GM23338 (cell line): ENCODE measurements at regions not wholly inside any gene's neighbourhood (a gene's known extent, or its start where the extent isn't known, plus 50 kb on each side); places are given as distances from the start of the nearest gene placed in this dataset.
"Not testable (repeated sequence)": the region's sequence is repeated elsewhere in the genome, so short reads cannot be mapped to it uniquely, and the experiment has no call there.

Source experiments
- ATAC-seq: fragments of 200-7000 bp; cut with Tn5 transposase; 3 replicates; pipeline ENCODE4 v1.9.1; 2020
- DNase-seq: peaks from one replicate; pipeline ENCODE4 v3.0.0-alpha.2; 2015; ENCODE audit warnings: low spot score
- H2AFZ ChIP-seq: fragments of 200-600 bp; sonication (generic); 2 replicates; pipeline ENCODE4 v1.8.0; 2016; ENCODE audit warnings: antibody characterized with exemption, mild to moderate bottlenecking, moderate library complexity
- H3F3A ChIP-seq: fragments of 200-600 bp; sonication (generic); replicated peaks from 2 replicates; pipeline ENCODE4 v1.8.0; 2017; ENCODE audit warnings: antibody characterized with exemption, mixed run types, low read depth
- H3K27ac ChIP-seq: fragments of 200-600 bp; sonication (generic); 2 replicates; pipeline ENCODE4 v1.6.1; 2016; ENCODE audit warnings: low read depth
- H3K27me3 ChIP-seq: fragments of 200-600 bp; sonication (generic); 2 replicates; pipeline ENCODE4 v1.8.0; 2016; ENCODE audit warnings: mild to moderate bottlenecking, mixed run types, moderate library complexity; ENCODE audit not compliant: insufficient read depth
- H3K36me3 ChIP-seq: fragments of 200-600 bp; sonication (generic); 2 replicates; pipeline ENCODE4 v1.8.0; 2016; ENCODE audit warnings: mild to moderate bottlenecking; ENCODE audit not compliant: insufficient read depth
- H3K4me1 ChIP-seq: fragments of 200-600 bp; sonication (generic); 2 replicates; pipeline ENCODE4 v1.8.0; 2016; ENCODE audit warnings: mild to moderate bottlenecking, moderate library complexity; ENCODE audit not compliant: insufficient read depth
- H3K4me2 ChIP-seq: fragments of 200-600 bp; sonication (generic); 2 replicates; pipeline ENCODE4 v1.7.1; 2017; ENCODE audit warnings: mixed run types
- H3K4me3 ChIP-seq: fragments of 200-600 bp; sonication (generic); 2 replicates; pipeline ENCODE4 v1.6.1; 2016; ENCODE audit warnings: mixed run types
- H3K79me2 ChIP-seq: fragments of 200-600 bp; sonication (generic); replicated peaks from 2 replicates; pipeline ENCODE4 v1.8.0; 2017; ENCODE audit warnings: mild to moderate bottlenecking; ENCODE audit not compliant: insufficient read depth
- H3K9me2 ChIP-seq: fragments of 200-600 bp; sonication (generic); 2 replicates; pipeline ENCODE4 v1.8.0; 2017; ENCODE audit not compliant: insufficient read depth
- H4K20me1 ChIP-seq: fragments of 200-600 bp; sonication (generic); replicated peaks from 2 replicates; pipeline ENCODE4 v1.8.0; 2017; ENCODE audit warnings: mild to moderate bottlenecking; ENCODE audit not compliant: insufficient read depth
- H3K27ac Mint-ChIP-seq: 2 replicates; pipeline ENCODE4 v1.8.0; 2020; ENCODE audit warnings: inconsistent platforms, mild to moderate bottlenecking, moderate library complexity, mixed read lengths
- H3K27me3 Mint-ChIP-seq: 3 replicates; pipeline ENCODE4 v1.8.0; 2022; ENCODE audit warnings: low read depth, mild to moderate bottlenecking, moderate library complexity, mixed read lengths, inconsistent platforms; ENCODE audit not compliant: insufficient read depth, poor library complexity
- H3K36me3 Mint-ChIP-seq: 3 replicates; pipeline ENCODE4 v1.8.0; 2021; ENCODE audit warnings: low read depth, mild to moderate bottlenecking, inconsistent platforms, moderate library complexity, mixed read lengths
- H3K4me1 Mint-ChIP-seq: 3 replicates; pipeline ENCODE4 v1.8.0; 2020; ENCODE audit warnings: mild to moderate bottlenecking, inconsistent platforms, mixed read lengths
- H3K4me3 Mint-ChIP-seq: 3 replicates; pipeline ENCODE4 v1.8.0; 2021; ENCODE audit warnings: moderate library complexity, mild to moderate bottlenecking, inconsistent platforms, mixed read lengths
- H3K9me3 Mint-ChIP-seq: 3 replicates; pipeline ENCODE4 v1.8.0; 2020; ENCODE audit warnings: moderate library complexity, mild to moderate bottlenecking, inconsistent platforms, mixed read lengths

- H3K79me2 ChIP-seq, H3K4me3 Mint-ChIP-seq, ATAC-seq: not testable (repeated sequence)
These were observed 174.0 kb downstream of the BCL2L11 start for GRCh38 chr2:111294699-111295098.

GRCh38 chr2:111296122-111296804 lies 175.5 kb downstream of the BCL2L11 start:
- H2AFZ ChIP-seq, H3K9me3 Mint-ChIP-seq, H3K27ac Mint-ChIP-seq, H3K4me3 ChIP-seq, H4K20me1 ChIP-seq, H3K79me2 ChIP-seq, H3K27me3 Mint-ChIP-seq, H3K36me3 ChIP-seq, DNase-seq, H3K27ac ChIP-seq, ATAC-seq, H3K27me3 ChIP-seq, H3K36me3 Mint-ChIP-seq, H3K4me2 ChIP-seq, H3F3A ChIP-seq, H3K4me1 Mint-ChIP-seq, H3K4me1 ChIP-seq, H3K4me3 Mint-ChIP-seq, H3K9me2 ChIP-seq: not testable (repeated sequence)

More at GRCh38 chr2:111294699-111295098, 174.0 kb downstream of the BCL2L11 start:
- H3K4me1 Mint-ChIP-seq, H3K36me3 ChIP-seq, H3K27me3 Mint-ChIP-seq, H3F3A ChIP-seq, H3K9me2 ChIP-seq, H3K4me1 ChIP-seq, H3K27ac Mint-ChIP-seq, H3K4me2 ChIP-seq, DNase-seq, H4K20me1 ChIP-seq, H3K9me3 Mint-ChIP-seq, H3K36me3 Mint-ChIP-seq, H2AFZ ChIP-seq, H3K27me3 ChIP-seq, H3K27ac ChIP-seq, H3K4me3 ChIP-seq: not testable (repeated sequence)

- H3K4me3 ChIP-seq, H3K27me3 ChIP-seq, DNase-seq, H3K4me1 ChIP-seq, H3K4me1 Mint-ChIP-seq, H3K79me2 ChIP-seq, H3K27ac ChIP-seq, H3K4me2 ChIP-seq, H3K27ac Mint-ChIP-seq, H4K20me1 ChIP-seq, ATAC-seq, H3F3A ChIP-seq, H3K9me3 Mint-ChIP-seq, H3K36me3 ChIP-seq, H3K27me3 Mint-ChIP-seq, H3K36me3 Mint-ChIP-seq, H3K4me3 Mint-ChIP-seq, H2AFZ ChIP-seq, H3K9me2 ChIP-seq: not testable (repeated sequence)
These were observed 176.4 kb downstream of the BCL2L11 start for GRCh38 chr2:111297128-111297527.

GRCh38 chr2:111298927-111299326 lies 178.2 kb downstream of the BCL2L11 start:
- not testable (repeated sequence) for H3F3A ChIP-seq, H3K27me3 Mint-ChIP-seq, H3K36me3 Mint-ChIP-seq, H3K27ac Mint-ChIP-seq, H3K36me3 ChIP-seq, DNase-seq, ATAC-seq, H3K4me3 ChIP-seq, H3K4me3 Mint-ChIP-seq, H3K27ac ChIP-seq, H3K4me1 Mint-ChIP-seq, H4K20me1 ChIP-seq, H3K9me3 Mint-ChIP-seq, H3K27me3 ChIP-seq, H2AFZ ChIP-seq, H3K9me2 ChIP-seq, H3K4me2 ChIP-seq, H3K79me2 ChIP-seq, H3K4me1 ChIP-seq

GRCh38 chr2:111299635-111300034 lies 178.9 kb downstream of the BCL2L11 start:
- H3K27me3 Mint-ChIP-seq, H3K4me2 ChIP-seq, H3K4me1 ChIP-seq, H3K27ac Mint-ChIP-seq, H3K79me2 ChIP-seq, H3K4me1 Mint-ChIP-seq, H4K20me1 ChIP-seq, H3K4me3 Mint-ChIP-seq, H3F3A ChIP-seq, DNase-seq, H3K27me3 ChIP-seq, H3K36me3 ChIP-seq, H3K9me3 Mint-ChIP-seq, ATAC-seq, H3K27ac ChIP-seq, H3K9me2 ChIP-seq, H2AFZ ChIP-seq, H3K36me3 Mint-ChIP-seq, H3K4me3 ChIP-seq: not testable (repeated sequence)

GRCh38 chr2:111301677-111302076 lies 181.0 kb downstream of the BCL2L11 start:
- H3F3A ChIP-seq, DNase-seq, H3K4me1 Mint-ChIP-seq, H3K4me3 ChIP-seq, H2AFZ ChIP-seq, ATAC-seq, H3K4me1 ChIP-seq, H3K27me3 Mint-ChIP-seq, H3K27ac Mint-ChIP-seq, H3K36me3 ChIP-seq, H3K36me3 Mint-ChIP-seq, H3K27me3 ChIP-seq, H3K9me3 Mint-ChIP-seq, H3K9me2 ChIP-seq, H4K20me1 ChIP-seq, H3K4me2 ChIP-seq, H3K4me3 Mint-ChIP-seq, H3K27ac ChIP-seq, H3K79me2 ChIP-seq: not testable (repeated sequence)
